GM12878 (cell line): ENCODE measurements at regions not wholly inside any gene's neighbourhood (a gene's known extent, or its start where the extent isn't known, plus 50 kb on each side); places are given as distances from the start of the nearest gene placed in this dataset.

Source experiments
- CHD1 ChIP-seq: IDR thresholded peaks from 2 replicates; pipeline ENCODE4 v1.6.1; 2012; ENCODE audit warnings: low read depth, low read length, improper control_type of control experiment
- CREM ChIP-seq: IDR thresholded peaks from 2 replicates; pipeline ENCODE4 v1.6.1; 2014; ENCODE audit warnings: antibody characterized with exemption, low read depth
- CTCF ChIP-seq, 3 experiments: IDR thresholded peaks in 2 of 3; conservative IDR thresholded peaks in 1 of 3; 2 replicates each; pipeline ENCODE4 v1.5.1; 2011; ENCODE audit warnings: low read depth in 3 of 3, low read length in 3 of 3, mild to moderate bottlenecking in 3 of 3, control low read depth in 2 of 3, moderate library complexity in 2 of 3, inconsistent platforms in 1 of 3, mixed read lengths in 1 of 3; ENCODE audit not compliant: control insufficient read depth in 2 of 3, insufficient read depth in 1 of 3; ENCODE audit errors: extremely low read depth in 1 of 3
- EZH2 ChIP-seq: IDR thresholded peaks from 2 replicates; pipeline ENCODE4 v1.6.1; 2012; ENCODE audit warnings: low read depth, mild to moderate bottlenecking, control low read depth, inconsistent platforms, low read length, borderline replicate concordance; ENCODE audit not compliant: control insufficient read depth
- HSF1 ChIP-seq: fragments of 150-350 bp; IDR thresholded peaks from 2 replicates; pipeline ENCODE4 v1.6.1; 2014; ENCODE audit warnings: mild to moderate bottlenecking, low read depth, low read length
- IKZF2 ChIP-seq, 2 experiments: fragments of 450-650 bp; IDR thresholded peaks; 2 replicates each; pipeline ENCODE4 v1.6.1; 2017; ENCODE audit warnings: mild to moderate bottlenecking in 2 of 2, moderate library complexity in 2 of 2
- KDM1A ChIP-seq: fragments of 200-600 bp; sonication (generic); IDR thresholded peaks from 2 replicates; pipeline ENCODE4 v1.6.1; 2016; ENCODE audit warnings: borderline replicate concordance
- MLLT1 ChIP-seq: fragments of 450-650 bp; IDR thresholded peaks from 2 replicates; pipeline ENCODE4 v1.6.1; 2016; ENCODE audit warnings: mild to moderate bottlenecking
- MTA2 ChIP-seq: fragments of 450-650 bp; IDR thresholded peaks from 2 replicates; pipeline ENCODE4 v1.6.1; 2016; ENCODE audit warnings: low read depth, mild to moderate bottlenecking, moderate library complexity
- SP1 ChIP-seq: IDR thresholded peaks from one replicate; pipeline ENCODE4 v1.6.1; 2011; ENCODE audit warnings: low read depth, low read length
- SPI1 ChIP-seq: IDR thresholded peaks from 2 replicates; pipeline ENCODE4 v1.6.1; 2011; ENCODE audit warnings: low read depth, mild to moderate bottlenecking, low read length, moderate library complexity, borderline replicate concordance; ENCODE audit not compliant: insufficient read depth
- SREBF2 ChIP-seq: IDR thresholded peaks from 2 replicates; pipeline ENCODE4 v1.6.1; 2012; ENCODE audit warnings: mild to moderate bottlenecking, low read length
- TCF12 ChIP-seq: IDR thresholded peaks from 2 replicates; pipeline ENCODE4 v1.6.1; 2011; ENCODE audit warnings: low read depth, mild to moderate bottlenecking, low read length
- TCF7 ChIP-seq: IDR thresholded peaks from 2 replicates; pipeline ENCODE4 v1.6.1; 2014; ENCODE audit warnings: antibody characterized with exemption, borderline replicate concordance

- TF ChIP-seq SP1 (no peak), CHD1 (no peak), MTA2 (no peak), SPI1 (no peak), KDM1A (no peak), CTCF (IDR thresholded peaks at IDR 0.05 in 2 of 3, conservative IDR thresholded peaks at IDR 0.05 in 1 of 3; ENCODE audit: control insufficient read depth in 2 of 3, extremely low read depth in 1 of 3, insufficient read depth in 1 of 3, low read depth in 3 of 3, low read length in 3 of 3) (no peak), EZH2 (no peak), TCF12 (no peak), TCF7 (no peak), HSF1 (no peak), MLLT1 (no peak), CREM (no peak), IKZF2 (IDR thresholded peaks at IDR 0.05) (no peak), SREBF2 (no peak)
Observed at GRCh38 chr12:85392508-85392907, 112.5 kb downstream of the ALX1 start.
